ENCODE measurements at regions not wholly inside any gene's neighbourhood (a gene's known extent, or its start where the extent isn't known, plus 50 kb on each side); places are given as distances from the start of the nearest gene placed in this dataset.
A peak's percentile ranks its signal among the peaks of the same experiment; 100 is the strongest.

DNA sequence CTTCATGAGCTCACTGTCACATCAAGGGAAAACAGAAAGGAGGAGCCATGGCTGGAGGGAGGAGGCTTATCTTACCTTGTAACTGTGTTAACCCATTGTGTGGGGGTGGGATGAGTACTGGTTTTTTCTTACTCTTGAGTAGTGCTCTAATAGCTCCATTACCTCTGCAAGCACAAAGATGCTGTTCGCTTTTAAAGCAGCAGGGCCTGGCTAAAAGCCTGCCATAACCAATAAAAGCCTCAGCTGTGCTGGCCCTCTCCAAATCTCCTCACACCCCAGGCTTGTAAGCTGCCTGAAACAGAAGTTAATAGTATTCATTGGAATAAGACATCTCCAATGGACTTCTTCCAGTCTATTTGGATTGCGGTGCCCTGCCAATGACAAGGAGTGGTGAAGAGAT lies 544.1 kb downstream of the TUSC7 start:
- no peak for DNase-seq (ENCODE audit: low spot score)

- DNase-seq (ENCODE audit: low spot score) = no peak
Observed at GRCh38 chr3:117254985-117255384, 545.4 kb downstream of the TUSC7 start.

DNA sequence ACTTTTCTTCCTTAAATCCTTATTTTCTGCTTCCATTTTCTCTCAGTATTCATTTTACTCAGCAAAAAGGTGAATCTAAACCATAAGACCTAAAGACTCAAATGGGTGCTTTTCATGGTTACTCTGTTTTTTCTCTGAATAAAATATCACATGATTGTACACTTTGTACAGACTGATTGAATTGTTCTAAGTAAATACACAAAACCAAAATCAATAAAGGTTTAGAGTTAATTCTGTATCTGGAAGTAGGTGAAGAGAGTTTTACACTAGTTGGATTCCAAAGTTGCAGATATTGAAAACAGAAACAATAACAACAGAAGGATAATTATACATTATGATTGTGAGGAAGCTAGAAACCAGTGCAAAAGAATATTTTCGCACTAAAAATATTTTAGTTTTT lies 546.2 kb downstream of the TUSC7 start:
- no peak for DNase-seq (ENCODE audit: low spot score)

GRCh38 chr3:117261983-117262421 lies 552.4 kb downstream of the TUSC7 start:
- DNase-seq (ENCODE audit: low spot score) = no peak

DNA sequence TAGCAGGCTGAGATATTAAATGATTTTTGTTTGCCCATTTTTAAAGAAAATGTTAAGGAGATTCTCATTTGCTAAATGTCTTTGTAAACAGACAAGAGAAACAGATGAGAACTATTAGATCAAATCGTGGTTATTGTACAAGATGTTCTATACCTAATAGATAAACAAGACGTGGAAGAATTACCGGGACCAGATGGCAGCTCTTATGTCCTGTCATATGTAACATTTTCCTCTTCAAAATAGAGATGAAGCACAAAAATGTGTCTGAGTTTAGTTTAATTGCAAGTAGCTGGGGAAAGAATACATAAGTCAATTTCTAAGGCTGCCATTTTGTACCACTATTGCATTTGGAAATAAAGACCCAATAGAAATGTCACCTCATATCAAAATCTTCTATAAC lies 553.7 kb downstream of the TUSC7 start:
- no peak for DNase-seq (ENCODE audit: low spot score)

DNA sequence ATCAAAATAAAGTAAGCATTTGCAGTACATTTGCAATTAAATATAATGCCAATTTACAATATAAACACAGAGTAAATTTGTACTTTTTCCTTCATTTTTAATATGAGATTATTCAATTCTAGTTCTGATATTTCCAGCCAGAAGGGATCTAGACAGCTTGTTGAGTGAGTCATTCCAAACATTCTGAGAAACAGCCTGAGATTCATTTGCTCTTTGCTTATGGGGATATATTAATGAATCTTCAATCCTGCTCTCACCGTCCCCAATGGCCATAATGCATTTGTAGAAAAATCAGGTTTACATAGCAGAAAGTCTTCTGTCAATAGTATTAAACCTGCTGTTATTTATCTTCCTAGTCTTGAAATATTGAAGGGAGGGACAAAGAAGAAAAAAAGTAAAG lies 554.2 kb downstream of the TUSC7 start:
- DNase-seq (ENCODE audit: low spot score) = no peak

DNA sequence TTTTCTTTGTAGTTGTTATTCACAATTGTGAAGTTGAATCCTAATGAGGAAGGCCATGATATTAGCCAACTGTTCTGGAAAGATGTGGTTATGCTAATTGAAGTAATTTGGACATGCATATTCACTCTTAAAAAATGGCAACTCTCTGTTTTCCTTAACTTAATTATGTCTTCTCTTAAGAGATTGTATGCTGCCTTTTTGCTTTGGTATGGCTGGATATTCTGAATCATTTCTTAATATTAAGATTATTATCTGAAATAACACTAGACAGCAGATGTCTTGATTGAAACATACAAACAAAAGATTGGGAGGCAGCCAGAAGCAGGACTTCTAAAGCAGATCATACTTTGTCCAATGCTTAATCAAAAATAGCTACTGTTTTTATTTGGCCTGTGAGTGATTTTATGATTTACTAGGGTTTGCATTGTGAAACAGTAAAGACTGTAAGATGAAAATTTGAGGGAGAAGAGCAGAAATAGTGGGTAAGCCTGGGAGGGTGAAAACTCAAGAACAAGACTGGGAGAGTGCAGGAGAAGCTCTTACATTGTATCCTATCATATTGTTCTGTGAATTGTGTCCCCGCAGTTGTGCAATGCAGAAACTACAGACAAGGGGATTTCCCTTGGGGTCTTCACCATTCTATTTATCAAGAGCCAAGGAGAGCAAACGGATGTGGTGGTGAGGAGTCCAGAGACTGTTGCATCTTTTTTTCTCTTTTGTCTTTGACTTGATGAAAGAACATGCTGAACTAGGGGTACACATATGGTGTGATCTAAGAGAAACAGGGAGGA lies 554.8 kb downstream of the TUSC7 start:
- DNase-seq (ENCODE audit: low spot score) = no peak

GRCh38 chr3:117266806-117267205 lies 557.2 kb downstream of the TUSC7 start:
- DNase-seq (ENCODE audit: low spot score) = no peak

GRCh38 chr3:117268318-117268717 lies 558.7 kb downstream of the TUSC7 start:
- no peak for DNase-seq (ENCODE audit: low spot score)

DNA sequence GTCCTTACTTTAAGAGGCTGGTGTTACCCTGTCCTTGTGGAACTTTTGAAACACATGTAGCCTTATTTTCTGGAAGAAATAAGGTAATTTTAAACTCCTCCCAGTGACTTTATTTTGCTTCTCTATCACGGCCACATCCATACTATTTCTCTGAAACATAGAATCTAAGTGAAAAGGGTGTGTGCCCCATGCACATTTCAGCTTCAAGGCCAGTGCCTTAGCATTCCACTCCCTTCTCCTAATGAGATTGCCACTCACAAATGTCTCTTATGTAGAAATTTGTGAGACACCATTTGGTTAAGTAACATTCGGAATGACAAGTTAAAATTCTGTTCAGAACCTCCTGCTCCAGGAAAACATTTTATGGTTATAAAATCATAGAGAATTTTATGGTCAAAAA lies 562.7 kb downstream of the TUSC7 start:
- no peak for DNase-seq (ENCODE audit: low spot score)

GRCh38 chr3:117272876-117273523 lies 563.4 kb downstream of the TUSC7 start:
- DNase-seq (ENCODE audit: low spot score) = no peak

GRCh38 chr3:117277816-117278215 lies 568.2 kb downstream of the TUSC7 start:
- DNase-seq (ENCODE audit: low spot score) = no peak

DNA sequence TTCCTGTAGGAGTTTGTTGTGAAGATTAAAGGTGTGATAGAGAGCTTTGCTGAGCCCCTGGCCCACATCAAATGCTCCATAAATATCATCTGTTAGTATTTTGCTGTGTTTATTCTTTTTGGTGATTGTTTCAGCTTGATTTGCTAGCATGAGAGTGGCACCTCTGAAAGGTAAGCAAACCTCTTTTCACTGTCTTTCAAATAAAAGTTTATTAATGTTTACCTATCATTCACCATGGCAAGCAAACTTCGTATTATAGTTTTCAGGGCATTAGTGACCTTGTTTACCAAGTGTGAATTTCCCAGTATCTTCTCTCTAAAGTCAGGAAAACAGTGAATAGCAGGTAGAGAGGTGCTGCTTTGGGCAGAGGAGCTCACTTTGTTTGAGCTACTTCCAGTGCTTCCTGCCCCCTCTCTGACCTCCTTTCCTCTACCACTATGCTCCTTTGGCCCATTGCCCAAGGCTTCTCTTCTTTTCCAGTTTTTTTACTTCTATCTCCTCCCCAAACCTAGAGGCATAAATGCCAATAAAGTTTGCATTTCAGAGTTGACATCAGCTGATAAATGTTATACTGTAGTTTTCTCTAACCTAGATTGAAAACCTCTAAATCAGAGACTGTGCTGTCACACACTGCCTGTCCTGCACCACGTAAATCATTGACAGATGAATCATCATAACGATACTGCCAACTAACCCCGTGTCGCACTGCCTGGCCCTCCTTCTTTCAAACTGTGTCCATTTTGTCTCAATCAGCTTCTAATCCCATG lies 569.0 kb downstream of the TUSC7 start:
- peak; percentile 27 for DNase-seq (ENCODE audit: low spot score)

DNA sequence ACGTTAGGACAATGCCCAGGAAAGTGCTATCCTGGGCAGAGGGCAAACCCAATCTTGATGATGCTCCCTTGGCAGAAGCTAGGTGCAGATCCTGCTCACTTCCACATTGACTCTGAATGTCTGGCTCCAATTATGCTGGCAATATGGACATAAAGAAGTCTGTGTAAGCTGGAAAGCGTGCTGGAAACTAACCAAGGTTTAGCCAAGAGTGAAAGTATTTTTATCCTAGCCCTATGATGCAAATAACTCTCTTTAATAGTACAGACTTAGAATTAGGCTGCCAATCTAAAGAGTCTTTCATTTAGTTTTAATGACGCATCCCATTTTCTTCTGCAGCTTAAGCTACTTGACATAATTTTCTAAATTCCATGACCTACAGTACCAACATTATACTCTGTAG lies 571.8 kb downstream of the TUSC7 start:
- no peak for DNase-seq (ENCODE audit: low spot score)

GRCh38 chr3:117282566-117282965 lies 573.0 kb downstream of the TUSC7 start:
- DNase-seq (ENCODE audit: low spot score) = no peak

DNA sequence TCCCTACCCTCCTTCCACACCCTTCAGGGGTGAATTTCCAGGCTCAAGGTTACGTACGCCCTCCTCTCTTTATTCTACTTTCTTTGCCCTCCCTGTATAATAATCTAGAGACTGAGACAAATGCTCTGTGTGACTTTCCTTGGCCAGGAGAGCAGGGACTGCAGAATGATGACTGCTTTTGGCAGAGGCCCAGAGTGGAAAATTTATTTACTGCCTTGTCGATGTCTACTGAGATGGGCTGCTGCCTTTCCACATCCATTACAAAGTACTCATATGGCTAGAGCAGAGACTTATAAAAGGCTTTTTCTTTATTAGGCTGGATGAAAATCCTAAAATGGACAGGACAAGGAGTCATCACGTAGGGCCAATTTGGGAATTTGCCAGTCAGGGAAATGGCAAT lies 576.2 kb downstream of the TUSC7 start:
- no peak for DNase-seq (ENCODE audit: low spot score)

DNA sequence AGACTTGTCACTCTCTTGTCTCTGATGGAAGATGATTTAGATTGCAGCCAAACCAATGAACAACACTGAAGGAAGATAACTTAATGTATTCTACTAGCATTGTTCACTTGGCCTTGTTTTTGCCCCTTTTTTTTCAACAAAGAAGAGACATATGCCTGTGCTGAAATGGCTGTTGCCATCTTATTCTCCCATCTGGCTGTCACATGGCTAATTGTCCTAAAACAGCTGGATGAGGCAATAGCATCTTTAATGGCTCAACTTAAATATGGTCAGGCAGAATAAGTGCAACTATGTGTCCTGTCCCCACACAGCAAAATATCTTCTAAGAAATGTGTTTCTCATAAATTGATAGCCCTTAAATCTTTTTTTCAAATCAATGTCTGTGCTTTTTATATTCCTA lies 576.9 kb downstream of the TUSC7 start:
- no peak for DNase-seq (ENCODE audit: low spot score)

DNA sequence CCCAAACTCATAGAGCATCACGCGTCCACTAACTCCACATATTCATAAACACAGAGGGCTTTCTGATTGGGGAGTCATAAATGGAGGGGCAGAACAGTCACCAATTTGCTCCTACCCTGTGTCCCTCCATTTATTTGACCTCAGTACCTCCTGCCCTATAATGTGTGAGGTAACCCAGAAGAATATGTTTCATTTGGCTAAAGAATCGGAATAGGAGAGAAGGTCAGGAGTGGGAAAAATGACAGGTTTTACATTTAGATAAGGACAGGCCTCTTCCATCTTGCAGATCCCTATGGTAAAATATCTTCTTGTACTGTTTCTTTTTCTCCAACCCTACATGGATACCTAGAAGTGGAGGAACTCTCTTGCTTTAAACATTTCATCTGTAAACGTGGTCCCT lies 578.0 kb downstream of the TUSC7 start:
- DNase-seq (ENCODE audit: low spot score) = no peak

GRCh38 chr3:117291476-117291875 lies 581.9 kb downstream of the TUSC7 start:
- no peak for DNase-seq (ENCODE audit: low spot score)

- DNase-seq (ENCODE audit: low spot score) = no peak
Observed at GRCh38 chr3:117297065-117297464, 587.5 kb downstream of the TUSC7 start.

- no peak for DNase-seq (ENCODE audit: low spot score)
Observed at GRCh38 chr3:117297541-117297940, 588.0 kb downstream of the TUSC7 start.

GRCh38 chr3:117298273-117298672 lies 588.7 kb downstream of the TUSC7 start:
- no peak for DNase-seq (ENCODE audit: low spot score)

GRCh38 chr3:117302428-117302827 lies 592.8 kb downstream of the TUSC7 start:
- DNase-seq (ENCODE audit: low spot score) = no peak
